ENCODE measurements at regions not wholly inside any gene's neighbourhood (a gene's known extent, or its start where the extent isn't known, plus 50 kb on each side); places are given as distances from the start of the nearest gene placed in this dataset.

GRCh38 chr4:16391196-16391595, 164.9 kb upstream of the TAPT1 start:
- TF ChIP-seq EZH2 (IDR thresholded peaks at IDR 0.05; ENCODE audit: insufficient read depth, poor library complexity, severe bottlenecking) (no peak), EZH2phosphoT487 (IDR thresholded peaks at IDR 0.05; ENCODE audit: insufficient read depth, low read depth) (no peak)

Measured in GM23248 (cell line).